ENCODE measurements at regions not wholly inside any gene's neighbourhood (a gene's known extent, or its start where the extent isn't known, plus 50 kb on each side); places are given as distances from the start of the nearest gene placed in this dataset.

- DNase-seq: no peak
These were observed 1169.3 kb upstream of the DDX18 start for GRCh38 chr2:116645155-116645554.

GRCh38 chr2:116668691-116669090 is 1145.8 kb upstream of the DDX18 start:
- no peak for DNase-seq

GRCh38 chr2:116669782-116670181 is 1144.7 kb upstream of the DDX18 start:
- no peak for DNase-seq

- DNase-seq: no peak
These were observed 1140.3 kb upstream of the DDX18 start for GRCh38 chr2:116674188-116674587.

GRCh38 chr2:116676776-116677175 is 1137.7 kb upstream of the DDX18 start:
- no peak for DNase-seq

- no peak for DNase-seq
These were observed 1134.1 kb upstream of the DDX18 start for GRCh38 chr2:116680256-116680936.

GRCh38 chr2:116687371-116687770 is 1127.1 kb upstream of the DDX18 start:
- DNase-seq: no peak

- no peak for DNase-seq
These were observed 1121.5 kb upstream of the DDX18 start for GRCh38 chr2:116692988-116693387.

- DNase-seq: no peak
These were observed 1118.3 kb upstream of the DDX18 start for GRCh38 chr2:116696223-116696622.

GRCh38 chr2:116696903-116697302 is 1117.6 kb upstream of the DDX18 start:
- DNase-seq: no peak

- no peak for DNase-seq
These were observed 1108.1 kb upstream of the DDX18 start for GRCh38 chr2:116706396-116706795.

- DNase-seq: no peak
These were observed 1098.5 kb upstream of the DDX18 start for GRCh38 chr2:116716038-116716437.

- no peak for DNase-seq
These were observed 1098.0 kb upstream of the DDX18 start for GRCh38 chr2:116716444-116716843.

GRCh38 chr2:116717832-116718231 is 1096.7 kb upstream of the DDX18 start:
- peak; percentile 26 to 56 (median 51) for DNase-seq

- DNase-seq: no peak
These were observed 1096.0 kb upstream of the DDX18 start for GRCh38 chr2:116718451-116718850.

- DNase-seq: no peak
These were observed 1094.7 kb upstream of the DDX18 start for GRCh38 chr2:116719836-116720235.

GRCh38 chr2:116724550-116724949 is 1089.9 kb upstream of the DDX18 start:
- no peak for DNase-seq

- DNase-seq: no peak
These were observed 1082.2 kb upstream of the DDX18 start for GRCh38 chr2:116732322-116732721.

GRCh38 chr2:116733699-116734098 is 1080.8 kb upstream of the DDX18 start:
- no peak for DNase-seq

GRCh38 chr2:116737951-116738350 is 1076.5 kb upstream of the DDX18 start:
- DNase-seq: no peak

GRCh38 chr2:116747103-116747502 is 1067.4 kb upstream of the DDX18 start:
- DNase-seq: no peak

- no peak for DNase-seq
These were observed 1064.5 kb upstream of the DDX18 start for GRCh38 chr2:116749994-116750393.

GRCh38 chr2:116754381-116755101 is 1060.0 kb upstream of the DDX18 start:
- no peak for DNase-seq

GRCh38 chr2:116761864-116762263 is 1052.6 kb upstream of the DDX18 start:
- DNase-seq: no peak

GRCh38 chr2:116769514-116769913 is 1045.0 kb upstream of the DDX18 start:
- DNase-seq: no peak
